ENCODE measurements at regions not wholly inside any gene's neighbourhood (a gene's known extent, or its start where the extent isn't known, plus 50 kb on each side); places are given as distances from the start of the nearest gene placed in this dataset.

GRCh38 chr10:10330418-10330817 is 687.3 kb upstream of the CELF2 start:
- Histone ChIP-seq H4K20me1 (ENCODE audit: insufficient read depth, low read length) (no peaks in the 10 kb centered on the region), H2AFZ (replicated peaks; ENCODE audit: low read length, poor library complexity) (no peak overlapping the region), H3K23ac (ENCODE audit: low read depth, low read length) (no peak overlapping the region), H3K9ac (ENCODE audit: low read depth, low read length) (no peak overlapping the region), H4K5ac (ENCODE audit: low read depth, low read length) (no peak overlapping the region), H2BK15ac (ENCODE audit: low read depth, low read length) (no peak overlapping the region), H2BK120ac (ENCODE audit: low read depth, low read length) (no peak overlapping the region), H3K14ac (replicated peaks; ENCODE audit: low read depth, low read length) (no peak overlapping the region), H3K9me3 (ENCODE audit: control insufficient read depth, insufficient read depth, low read length) (no peaks in the 10 kb centered on the region), H2BK5ac (ENCODE audit: low read depth, low read length, poor library complexity, severe bottlenecking) (no peak overlapping the region), H3K9me1 (ENCODE audit: insufficient read depth, low read length) (no peaks in the 10 kb centered on the region), H4K91ac (ENCODE audit: insufficient read depth, low read depth, low read length) (no peak overlapping the region), H3K36me3 (ENCODE audit: control insufficient read depth, insufficient read depth, low read length) (no peaks in the 10 kb centered on the region), H3K4ac (ENCODE audit: low read depth, low read length) (no peak overlapping the region), H3K4me1 (ENCODE audit: control insufficient read depth, insufficient read depth, low read length) (0 out of 2 replicates have a peak, but pooled peaks cover 3% of the 10 kb centered on the region), H3K27ac (ENCODE audit: insufficient read depth, low read length) (no peak overlapping the region), H3K56ac (ENCODE audit: extremely low read depth, insufficient read depth, low read length) (no peak overlapping the region), H3K4me2 (ENCODE audit: low read depth, low read length) (no peak overlapping the region; the same call in 1 of the 2 replicates), H3K79me1 (ENCODE audit: low read depth in 1 of 2, low read length in 2 of 2) (no peaks in the 10 kb centered on the region), H3K27me3 (ENCODE audit: control insufficient read depth, insufficient read depth, low read length) (no peaks in the 10 kb centered on the region), H3K18ac (ENCODE audit: low read depth, low read length) (no peak overlapping the region), H4K8ac (ENCODE audit: low read depth in 2 of 2, low read length in 2 of 2) (no peak overlapping the region), H2AK9ac (replicated peaks; ENCODE audit: low read depth, low read length, poor library complexity) (no peak overlapping the region), H3K4me3 (ENCODE audit: insufficient read depth, low read depth, low read length) (no peak overlapping the region), H2BK20ac (ENCODE audit: low read depth, low read length) (no peak overlapping the region), H2AK5ac (ENCODE audit: low read depth, low read length) (no peak overlapping the region)
- intact Hi-C loops (cut with micrococcal nuclease) = loop anchor here (1.0 to 10.0 kb wide), 2 partner anchors 16 to 1824 kb away; no protein-coding TSS in a partner anchor
- no peak for TF ChIP-seq POLR2A (IDR thresholded peaks at IDR 0.05; ENCODE audit: low read depth, low read length)
- no peak for TF ChIP-seq MAFK (IDR thresholded peaks at IDR 0.05; ENCODE audit: low read depth, low read length)
- no peak for TF ChIP-seq CHD1 (IDR thresholded peaks at IDR 0.05; ENCODE audit: low read depth, low read length)
- no peak for TF ChIP-seq NFE2L2 (IDR thresholded peaks at IDR 0.05; ENCODE audit: low read depth, low read length)
- no peak for TF ChIP-seq CEBPB (IDR thresholded peaks at IDR 0.05; ENCODE audit: low read depth, low read length)
- no peak for TF ChIP-seq USF2 (IDR thresholded peaks at IDR 0.05; ENCODE audit: low read depth, low read length)
- no peak for TF ChIP-seq MXI1 (IDR thresholded peaks at IDR 0.05; ENCODE audit: borderline replicate concordance, low read depth, low read length)
- TF ChIP-seq RCOR1 (IDR thresholded peaks at IDR 0.05; ENCODE audit: insufficient replicate concordance, low read length) = no peak
- TF ChIP-seq FOS (IDR thresholded peaks at IDR 0.05; ENCODE audit: low read depth, low read length) = no peak
- ATAC-seq (ENCODE audit: low read depth) (peak; percentile 27; the same call in 1 of the 2 replicates), DNase-seq (peak; percentile 56)
- POLR2A ChIA-PET (ENCODE audit: unreplicated experiment) = no interaction called here
- in situ Hi-C loops (cut with MboI; ENCODE audit: low sequenced_read_pairs) = no loop called here
- dilution Hi-C loops (cut with HindIII; ENCODE audit: low sequenced_read_pairs, unreplicated experiment) = no loop called here
- BruUV-seq (replicated peaks) = no TSS peak
- CTCF ChIA-PET = interaction anchor here (1.0 kb wide), 1 partner anchor 9 kb away, joined by 4 read pairs; no protein-coding TSS in a partner anchor
- WGBS, 2 experiments (ENCODE audit: extremely low coverage in 2 of 2, insufficient read length in 1 of 2) = no CpG with 5 or more reads among the region's 5 CpGs

Measured in IMR-90 (cell line).